GM12874 (cell line): ENCODE measurements at regions not wholly inside any gene's neighbourhood (a gene's known extent, or its start where the extent isn't known, plus 50 kb on each side); places are given as distances from the start of the nearest gene placed in this dataset.

ENCODE experiments used
- TF ChIP-seq, protein P1 (sequence below): IDR thresholded peaks from 2 replicates; pipeline ENCODE4 v1.5.1; 2011; ENCODE audit warnings: low read depth, mild to moderate bottlenecking, control low read depth, low read length, moderate library complexity; ENCODE audit not compliant: insufficient read depth

GRCh38 chr13:23039266-23039935, 141.4 kb upstream of the SGCG start:
- TF ChIP-seq, protein P1, sequence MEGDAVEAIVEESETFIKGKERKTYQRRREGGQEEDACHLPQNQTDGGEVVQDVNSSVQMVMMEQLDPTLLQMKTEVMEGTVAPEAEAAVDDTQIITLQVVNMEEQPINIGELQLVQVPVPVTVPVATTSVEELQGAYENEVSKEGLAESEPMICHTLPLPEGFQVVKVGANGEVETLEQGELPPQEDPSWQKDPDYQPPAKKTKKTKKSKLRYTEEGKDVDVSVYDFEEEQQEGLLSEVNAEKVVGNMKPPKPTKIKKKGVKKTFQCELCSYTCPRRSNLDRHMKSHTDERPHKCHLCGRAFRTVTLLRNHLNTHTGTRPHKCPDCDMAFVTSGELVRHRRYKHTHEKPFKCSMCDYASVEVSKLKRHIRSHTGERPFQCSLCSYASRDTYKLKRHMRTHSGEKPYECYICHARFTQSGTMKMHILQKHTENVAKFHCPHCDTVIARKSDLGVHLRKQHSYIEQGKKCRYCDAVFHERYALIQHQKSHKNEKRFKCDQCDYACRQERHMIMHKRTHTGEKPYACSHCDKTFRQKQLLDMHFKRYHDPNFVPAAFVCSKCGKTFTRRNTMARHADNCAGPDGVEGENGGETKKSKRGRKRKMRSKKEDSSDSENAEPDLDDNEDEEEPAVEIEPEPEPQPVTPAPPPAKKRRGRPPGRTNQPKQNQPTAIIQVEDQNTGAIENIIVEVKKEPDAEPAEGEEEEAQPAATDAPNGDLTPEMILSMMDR, result no peak

- TF ChIP-seq, protein P1, result no peak
Measured at GRCh38 chr13:23042181-23042580, 138.6 kb upstream of the SGCG start.

- TF ChIP-seq, protein P1, result no peak
Measured at GRCh38 chr13:23044906-23045305, 135.9 kb upstream of the SGCG start.

- TF ChIP-seq, protein P1, result no peak
Measured at GRCh38 chr13:23050126-23050525, 130.7 kb upstream of the SGCG start.

DNA sequence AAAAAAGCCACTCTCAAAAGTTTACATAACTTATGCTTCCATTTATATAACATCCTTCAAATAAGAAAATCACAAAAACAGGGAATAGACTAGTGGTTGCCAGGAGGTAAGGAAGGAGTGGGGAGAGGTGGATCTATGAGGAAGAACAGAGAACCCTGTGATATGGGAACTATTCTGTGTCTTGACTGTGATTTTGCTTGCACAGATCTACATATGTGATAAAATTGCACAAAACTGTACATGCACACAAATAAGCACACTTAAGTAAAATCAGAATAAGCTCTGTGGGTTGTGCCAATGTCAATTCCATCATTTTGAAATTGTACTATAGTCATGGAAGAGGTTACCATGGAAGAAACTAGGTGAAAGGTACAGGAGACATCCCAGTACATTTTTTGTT, 121.6 kb upstream of the SGCG start:
- TF ChIP-seq, protein P1, result no peak

GRCh38 chr13:23060959-23061358, 119.8 kb upstream of the SGCG start:
- TF ChIP-seq, protein P1, result no peak

- TF ChIP-seq, protein P1, result no peak
Measured at GRCh38 chr13:23067129-23067528, 113.7 kb upstream of the SGCG start.
